NOMO-1 (cell line): ENCODE measurements at regions not wholly inside any gene's neighbourhood (a gene's known extent, or its start where the extent isn't known, plus 50 kb on each side); places are given as distances from the start of the nearest gene placed in this dataset.
"Not testable (repeated sequence)": the region's sequence is repeated elsewhere in the genome, so short reads cannot be mapped to it uniquely, and the experiment has no call there.

Source experiments
- DNase-seq, 2 experiments: peaks; one replicate each; lab custom pipeline; 2025; ENCODE audit not compliant: unreplicated experiment in 2 of 2; lab: John Stamatoyannopoulos, UW

DNA sequence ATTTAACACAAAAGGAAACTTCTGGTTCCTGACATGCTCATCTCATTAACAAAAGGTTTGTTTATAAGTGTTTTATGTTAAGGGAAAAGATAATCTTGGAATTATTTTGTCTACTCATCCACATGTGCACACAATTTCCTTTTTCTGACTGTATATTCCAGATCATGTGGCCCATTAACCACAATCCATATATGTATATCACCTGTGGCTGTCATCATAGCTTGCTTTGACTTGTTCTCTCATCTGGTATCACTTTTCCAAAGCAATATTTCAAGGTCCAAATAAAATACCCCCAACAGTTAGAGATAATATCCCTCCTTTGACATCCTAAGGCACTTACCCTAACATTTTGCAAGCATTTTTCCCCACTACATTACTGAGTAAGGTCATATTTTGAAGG, 856.1 kb downstream of the CDH11 start:
- no peak for DNase-seq

DNA sequence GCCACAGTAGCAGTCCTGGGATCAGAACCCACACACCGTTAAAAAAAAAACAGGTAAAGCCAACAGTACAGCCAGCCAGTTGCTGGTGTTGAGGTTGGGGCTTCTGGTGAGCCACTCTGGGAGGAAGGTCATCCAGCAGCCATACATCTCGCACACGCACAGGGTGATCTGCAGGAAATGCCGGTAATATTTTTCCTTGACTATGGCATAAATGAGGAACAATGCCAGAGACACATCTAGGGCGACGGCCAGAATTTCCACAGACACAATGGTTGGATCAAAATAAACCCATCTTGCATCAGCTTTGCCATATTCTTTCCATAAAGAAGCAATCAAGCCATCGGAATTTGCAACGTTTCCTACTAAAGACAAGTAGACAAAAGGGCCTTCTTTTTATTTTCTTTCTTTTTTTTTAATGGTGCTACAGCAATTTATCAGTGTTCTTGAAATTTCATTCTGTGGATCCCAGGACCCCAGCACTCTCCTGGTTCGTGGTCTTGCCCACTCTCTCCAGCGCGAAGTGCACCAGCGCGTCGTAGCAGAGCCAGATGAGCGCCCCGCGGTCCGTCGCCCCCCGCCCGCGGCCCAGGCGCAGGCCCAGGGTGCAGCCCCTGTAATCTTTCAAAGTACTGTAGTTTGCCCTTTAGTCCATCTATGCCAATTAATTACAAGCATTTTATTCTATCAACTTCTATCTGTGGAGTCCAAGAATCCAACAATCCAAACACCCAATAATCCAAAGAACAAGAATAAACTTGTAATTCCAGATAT, 861.0 kb downstream of the CDH11 start:
- not testable (repeated sequence) for DNase-seq

DNA sequence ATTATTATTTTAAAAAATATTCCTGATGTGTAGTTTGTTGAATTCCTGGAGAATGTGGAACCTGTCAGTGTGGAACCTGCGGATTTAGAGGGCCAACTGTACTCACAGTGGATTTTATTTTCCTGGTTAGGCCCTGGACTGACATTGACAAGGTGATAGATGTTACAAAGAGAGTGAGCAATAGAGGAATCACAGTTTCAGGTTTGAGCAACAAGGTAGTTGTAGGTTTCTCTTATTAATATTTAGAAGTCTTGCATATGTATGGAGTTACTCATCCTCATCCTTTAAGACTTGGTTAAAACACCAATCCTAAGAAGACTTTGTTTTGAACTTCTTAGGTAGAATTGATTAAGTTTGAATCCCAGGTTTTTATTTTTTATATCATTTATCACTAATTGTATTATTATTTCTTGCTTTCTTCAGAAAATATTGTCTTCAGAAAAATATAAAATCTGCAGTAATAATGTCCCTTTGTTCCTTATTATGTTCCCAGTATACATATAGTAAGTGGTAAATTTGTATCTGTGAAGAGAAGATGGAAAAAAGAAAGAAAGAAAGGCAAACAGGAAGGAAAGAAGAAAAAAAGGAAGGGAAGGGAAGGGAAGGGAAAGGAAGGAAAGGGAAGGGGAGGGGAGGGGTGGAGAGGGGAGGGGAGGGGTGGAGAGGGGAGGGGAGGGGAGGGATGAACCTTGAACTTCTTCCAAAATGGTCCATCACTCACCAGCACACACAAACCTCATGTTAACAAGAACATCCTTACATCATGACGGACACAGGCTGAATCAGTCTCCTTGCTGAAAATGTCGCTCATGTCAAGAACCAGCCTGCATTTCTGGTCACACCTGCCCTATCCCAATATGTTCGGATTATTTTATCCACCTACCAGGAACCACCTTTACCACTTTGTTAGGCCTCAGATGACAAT, 867.2 kb downstream of the CDH11 start:
- no peak for DNase-seq

DNA sequence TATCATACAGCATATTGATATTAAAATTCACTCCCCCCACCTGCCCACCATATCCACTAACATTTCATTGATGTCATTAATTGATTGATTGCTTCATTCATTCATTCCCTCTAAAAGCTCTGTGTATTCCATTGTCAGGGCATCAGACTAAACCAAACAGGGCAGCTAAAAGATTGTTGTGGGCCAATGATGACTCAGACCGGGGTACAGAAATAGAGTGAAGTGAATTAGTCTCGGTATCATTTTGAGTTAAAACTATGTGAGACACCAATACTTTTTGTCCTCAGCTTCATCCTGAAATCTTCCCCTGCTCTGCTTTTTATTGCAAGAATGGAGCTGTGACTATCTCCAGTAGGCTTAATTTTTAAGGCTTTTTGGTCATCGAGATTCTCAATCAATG, 868.3 kb downstream of the CDH11 start:
- DNase-seq, result no peak

DNA sequence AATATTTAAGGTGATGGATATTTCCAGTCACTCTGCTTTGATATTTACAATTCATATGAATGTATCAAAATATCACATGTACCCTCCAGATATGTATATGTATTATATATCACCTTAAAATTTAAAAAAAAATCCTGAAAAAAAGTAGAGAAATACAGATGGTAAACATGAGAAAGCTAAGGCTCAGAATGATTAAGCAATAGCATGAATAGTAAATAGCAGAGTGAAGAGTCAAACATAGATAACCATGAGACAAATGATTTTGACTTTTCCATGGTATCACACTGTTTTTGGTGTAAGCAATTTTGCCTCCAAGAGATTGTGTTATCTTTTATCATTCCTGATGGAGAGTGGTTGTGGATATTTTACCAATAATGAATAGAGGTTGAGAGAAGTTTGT, 868.8 kb downstream of the CDH11 start:
- DNase-seq, result no peak

DNA sequence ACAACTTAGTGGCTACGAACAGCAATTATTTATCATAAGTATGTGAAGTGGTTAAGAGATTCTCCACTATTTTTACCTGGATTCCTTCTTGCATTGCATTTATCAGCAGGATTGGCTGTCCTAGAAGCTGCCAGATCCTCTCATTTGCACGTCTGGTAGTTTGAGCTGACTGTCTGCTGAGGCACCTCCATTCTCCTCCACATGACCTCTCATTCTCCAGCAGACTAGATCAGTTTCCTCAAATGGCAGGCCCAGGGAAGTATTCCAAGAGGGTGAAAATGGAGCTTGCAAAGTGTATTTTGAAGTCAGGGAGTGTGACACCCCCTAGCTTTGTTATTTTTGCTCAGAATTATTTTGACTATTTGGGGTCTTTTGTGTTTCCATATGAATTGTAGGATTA, 870.1 kb downstream of the CDH11 start:
- DNase-seq, result no peak

DNA sequence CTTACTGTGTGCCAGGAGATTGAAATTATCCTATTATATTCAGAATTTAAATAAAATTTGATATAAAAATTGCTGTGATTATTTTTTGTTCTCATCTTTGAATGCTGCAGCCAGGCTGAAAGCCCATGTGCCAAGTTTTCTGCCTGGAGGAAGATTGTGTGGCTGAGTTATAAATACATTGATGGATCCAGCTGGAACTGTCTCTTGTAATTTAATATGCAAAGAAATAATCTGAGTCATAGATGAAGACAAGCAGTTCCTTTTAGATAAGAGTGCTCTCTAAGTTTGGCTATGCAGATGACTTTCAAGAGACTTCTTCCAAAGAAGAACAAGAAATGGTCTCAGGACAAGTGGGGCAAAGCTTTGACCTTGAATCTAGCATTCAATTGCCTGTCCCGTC, 871.0 kb downstream of the CDH11 start:
- no peak for DNase-seq

DNA sequence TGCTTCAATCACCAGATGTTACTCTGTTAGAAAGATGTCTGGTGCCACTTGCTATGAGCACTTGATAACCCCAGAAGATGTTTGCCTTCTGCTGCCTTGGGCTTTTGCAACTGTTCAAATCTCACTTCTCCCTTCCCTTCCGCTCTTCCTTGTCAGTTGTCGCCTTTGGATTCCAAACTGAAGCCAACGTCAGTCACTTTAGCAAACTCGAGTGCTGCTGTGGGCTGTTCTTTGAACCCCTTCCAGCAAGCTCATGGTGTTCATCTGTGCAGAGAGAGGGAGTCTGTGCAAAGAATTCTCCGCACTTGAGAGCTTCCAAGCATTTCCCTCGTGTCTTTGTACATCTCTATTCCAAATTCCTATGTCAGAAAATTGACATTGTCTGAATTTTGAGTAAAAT, 879.4 kb downstream of the CDH11 start:
- DNase-seq, result no peak

DNA sequence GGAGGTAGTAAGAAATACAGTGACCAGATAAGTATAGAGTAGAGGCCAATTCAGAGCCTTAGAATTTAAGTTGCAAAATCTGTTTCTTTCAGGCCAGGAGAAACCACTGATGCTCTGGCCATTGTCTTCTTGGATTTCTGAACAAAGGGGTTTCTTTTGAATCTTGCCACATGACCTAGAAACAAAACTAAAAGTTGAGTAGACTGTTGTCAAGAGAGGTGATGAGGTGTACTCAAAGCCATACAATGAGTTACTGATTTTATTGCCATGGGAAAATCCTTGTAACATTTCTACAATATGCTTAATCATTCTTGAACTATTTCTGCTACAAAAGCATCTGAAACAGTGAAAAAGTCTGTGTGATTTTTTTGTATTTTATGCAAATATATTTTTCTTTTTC, 881.3 kb downstream of the CDH11 start:
- no peak for DNase-seq

DNA sequence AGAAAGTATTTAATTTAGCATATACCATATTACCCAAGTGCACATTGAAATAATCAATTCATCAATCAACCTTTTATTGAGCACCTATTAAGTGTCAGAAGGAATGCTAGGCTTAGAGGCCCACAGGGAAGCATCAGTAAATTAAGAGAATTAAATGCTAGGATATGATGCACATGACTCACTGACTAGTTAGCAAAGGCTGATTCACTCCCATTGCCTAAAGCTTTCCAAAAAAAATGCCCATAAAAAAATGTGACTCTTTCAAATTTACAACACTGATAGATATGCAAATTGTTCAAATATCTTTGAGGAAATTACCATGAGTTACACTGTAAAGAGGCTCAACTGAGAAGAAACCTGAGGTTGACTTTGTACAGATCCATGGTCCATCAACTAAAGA, 883.3 kb downstream of the CDH11 start:
- DNase-seq, result no peak

DNA sequence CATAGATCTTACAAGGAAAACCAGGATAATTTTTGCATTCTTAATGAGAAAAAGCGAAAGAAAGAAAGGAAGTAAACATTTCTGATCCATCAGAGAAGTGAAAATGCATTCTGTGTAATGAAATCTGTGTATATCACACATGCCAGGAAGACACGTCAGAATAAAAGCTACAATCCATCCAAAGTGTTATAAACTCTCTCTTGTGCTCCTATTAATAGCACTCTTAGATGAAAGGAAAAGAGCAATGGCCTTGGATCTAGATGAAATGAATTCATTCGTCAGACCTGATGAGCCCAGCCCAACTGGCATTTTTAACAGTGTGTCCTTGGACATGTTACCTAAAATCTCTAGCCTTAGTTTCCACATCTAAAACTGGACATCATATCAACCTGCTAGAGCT, 885.5 kb downstream of the CDH11 start:
- DNase-seq, result no peak

DNA sequence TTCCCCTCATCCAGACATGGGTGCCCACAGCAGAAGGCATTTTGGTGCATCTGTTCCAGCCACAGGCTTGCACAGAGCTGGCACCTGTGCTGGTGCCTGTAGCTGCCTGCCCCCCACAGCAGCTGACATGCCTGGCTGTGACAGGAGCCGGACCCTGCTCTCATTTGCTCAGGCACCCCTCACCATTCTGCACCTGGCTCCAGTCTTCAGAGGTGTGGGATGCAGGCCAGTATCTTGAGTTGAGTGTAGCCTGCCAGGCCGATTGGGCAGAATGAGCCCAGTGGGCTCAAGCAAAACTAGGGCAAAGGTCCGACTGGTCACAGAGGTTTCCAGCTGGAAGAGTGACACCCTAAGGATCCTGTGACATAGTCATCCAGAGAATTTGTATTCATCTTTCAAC, 887.7 kb downstream of the CDH11 start:
- no peak for DNase-seq

DNA sequence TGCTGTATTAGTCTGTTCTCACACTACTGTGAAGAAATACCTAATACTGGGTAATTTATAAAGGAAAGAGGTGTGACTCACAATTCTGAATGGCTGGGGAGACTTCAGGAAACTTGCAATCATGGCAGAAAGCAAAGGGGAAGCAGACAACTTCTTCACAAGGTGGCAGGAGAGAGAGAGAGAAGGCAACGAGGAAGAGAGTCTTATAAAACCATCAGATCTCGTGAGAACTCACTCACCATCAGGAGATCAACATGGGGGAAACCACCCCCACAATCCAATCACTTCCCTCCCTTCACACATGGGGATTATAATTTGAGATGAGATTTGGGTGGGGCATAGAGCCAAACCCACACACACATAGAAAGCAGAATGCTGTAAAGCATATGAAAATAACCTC, 896.2 kb downstream of the CDH11 start:
- no peak for DNase-seq

DNA sequence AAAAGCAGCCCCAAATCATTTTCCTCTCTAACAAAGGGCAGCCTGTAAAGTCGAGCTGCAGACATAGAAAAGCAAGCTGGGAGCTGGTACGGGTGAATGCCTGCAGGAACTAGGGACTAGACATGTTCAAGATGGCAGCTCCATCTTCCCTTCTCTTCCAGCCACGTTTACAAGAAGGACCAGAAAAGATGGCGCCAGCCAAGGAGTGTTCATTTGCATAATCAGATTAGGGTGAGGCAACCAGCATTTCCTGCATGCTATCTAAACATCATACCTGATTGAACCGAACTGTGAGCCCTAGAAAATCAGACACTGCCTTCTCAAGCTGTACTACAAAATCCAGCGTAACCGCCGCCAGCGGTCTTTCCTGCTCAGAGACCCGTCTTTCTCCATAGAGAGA, 896.8 kb downstream of the CDH11 start:
- no peak for DNase-seq

DNA sequence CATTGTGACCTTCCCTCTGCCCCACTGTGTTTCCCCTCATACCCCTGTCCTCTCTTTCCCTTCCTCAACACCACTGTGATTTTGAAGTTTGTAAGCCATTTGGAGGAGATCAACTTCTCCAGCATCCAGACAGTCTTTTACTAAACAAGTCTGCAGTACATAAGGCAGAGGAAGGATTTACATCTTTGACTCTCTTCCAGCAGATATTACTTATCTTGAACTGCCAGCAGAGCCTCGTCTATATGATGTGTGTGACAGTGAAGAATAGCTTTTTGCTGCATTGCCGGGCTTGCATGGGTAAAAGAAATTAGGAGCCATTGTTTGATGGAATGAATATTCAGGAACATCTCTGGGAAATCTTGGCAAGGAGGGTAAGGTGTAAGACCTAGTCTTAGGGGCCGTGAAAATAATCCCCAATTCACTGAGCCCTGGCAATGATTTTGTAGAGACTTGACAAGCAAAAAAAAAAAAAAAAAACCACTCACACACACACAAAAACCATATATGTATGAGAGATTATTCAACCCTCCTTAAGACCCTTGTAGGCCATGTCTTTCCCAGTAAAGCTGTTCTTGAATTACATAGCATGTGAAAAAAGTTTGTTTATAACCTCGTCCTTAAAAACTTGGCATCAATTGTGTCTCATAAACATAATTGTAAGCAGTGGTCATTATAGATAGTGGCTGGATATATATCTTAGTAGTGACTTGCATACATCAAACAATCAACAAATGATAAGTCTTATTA, 903.9 kb downstream of the CDH11 start:
- no peak for DNase-seq

DNA sequence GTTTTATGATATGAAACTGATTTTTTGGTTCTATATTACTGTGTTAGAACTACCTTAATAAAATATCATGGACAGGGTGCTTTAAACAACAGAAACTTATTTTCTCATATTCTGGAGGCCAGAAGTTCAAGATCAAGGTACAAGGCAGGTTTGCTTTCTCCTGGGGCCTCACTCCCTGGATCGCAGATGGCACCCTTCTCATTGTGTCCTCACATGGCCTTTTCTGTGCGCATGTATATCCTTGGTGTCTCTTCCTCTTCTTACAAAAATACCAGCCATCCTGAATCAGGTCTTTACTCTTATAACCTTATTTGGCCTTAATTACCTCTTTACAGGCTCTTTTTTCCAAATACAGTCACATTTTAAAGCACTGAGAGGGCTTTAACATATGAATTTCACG, 906.1 kb downstream of the CDH11 start:
- no peak for DNase-seq

DNA sequence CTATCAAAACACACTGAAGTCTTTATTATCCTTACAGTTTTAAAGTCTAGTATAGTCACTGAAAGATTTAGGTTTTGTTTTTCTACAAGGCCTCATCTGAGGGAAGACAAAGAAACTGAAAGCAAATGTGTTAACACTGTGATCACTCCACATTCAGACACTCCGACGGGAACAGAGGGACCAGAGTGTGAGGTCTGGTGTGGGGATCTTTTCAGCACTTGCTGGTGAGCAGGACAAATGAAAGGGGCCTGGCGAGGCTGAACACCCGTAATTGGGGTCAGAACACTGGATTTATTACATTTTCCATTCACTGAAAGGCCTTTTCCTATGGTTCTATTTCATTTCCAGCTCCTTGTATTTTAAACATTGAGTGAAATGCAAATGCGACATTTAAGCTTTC, 910.5 kb downstream of the CDH11 start:
- no peak for DNase-seq

DNA sequence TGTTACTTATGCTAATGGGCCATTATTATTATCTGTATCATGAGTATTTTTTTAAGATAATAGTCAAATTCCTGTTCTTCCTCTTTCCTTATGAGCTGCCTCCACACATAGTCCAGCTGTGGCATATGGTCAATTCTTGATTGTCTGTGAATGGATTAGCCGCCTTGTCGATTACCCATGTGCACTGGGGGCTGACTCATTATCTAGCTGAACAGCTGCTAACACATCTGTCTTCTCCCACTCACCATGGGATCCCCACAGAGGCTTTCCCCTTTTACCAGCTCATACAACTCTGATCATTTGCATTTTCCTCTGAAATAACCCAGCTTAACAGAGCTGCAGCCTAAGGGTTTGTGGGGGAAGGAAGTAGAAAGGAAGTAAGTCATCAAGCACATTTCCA, 915.0 kb downstream of the CDH11 start:
- no peak for DNase-seq

DNA sequence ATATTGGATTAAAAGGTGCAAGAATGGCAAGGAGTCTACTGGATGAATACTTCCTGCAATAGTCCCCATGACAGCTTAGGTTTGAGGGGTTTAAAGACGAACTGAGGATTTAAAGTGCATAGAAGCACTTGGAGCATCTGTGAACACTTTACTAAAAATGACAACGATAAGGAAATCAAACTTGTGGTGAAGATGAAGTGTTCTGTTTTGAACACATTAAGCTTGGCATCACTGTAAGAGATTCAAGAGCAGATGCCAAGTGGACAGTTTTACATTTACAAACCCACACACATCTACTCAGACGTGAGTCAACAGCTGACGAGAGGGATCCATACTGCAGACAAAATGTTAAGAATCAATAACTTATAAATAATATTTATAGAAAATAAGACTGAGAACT, 918.7 kb downstream of the CDH11 start:
- DNase-seq, result no peak

DNA sequence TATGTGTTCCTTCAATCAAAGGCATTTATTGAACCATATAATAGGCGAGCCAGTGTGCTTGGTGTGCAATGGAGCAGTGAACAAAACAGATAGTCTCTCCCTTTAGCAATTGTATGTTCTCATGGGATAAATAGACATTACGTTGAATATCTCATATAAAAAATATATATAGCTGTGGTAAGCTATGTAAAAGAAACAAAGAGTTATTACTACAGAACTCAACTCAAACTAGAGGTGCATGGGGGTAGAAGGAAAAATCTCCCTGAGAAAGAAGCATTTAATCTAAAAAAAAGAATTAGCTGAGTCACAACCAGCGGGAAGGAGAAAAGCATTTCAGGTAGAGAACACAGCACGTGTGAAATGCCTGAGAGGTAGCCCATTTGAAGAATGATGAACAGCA, 919.3 kb downstream of the CDH11 start:
- no peak for DNase-seq

DNA sequence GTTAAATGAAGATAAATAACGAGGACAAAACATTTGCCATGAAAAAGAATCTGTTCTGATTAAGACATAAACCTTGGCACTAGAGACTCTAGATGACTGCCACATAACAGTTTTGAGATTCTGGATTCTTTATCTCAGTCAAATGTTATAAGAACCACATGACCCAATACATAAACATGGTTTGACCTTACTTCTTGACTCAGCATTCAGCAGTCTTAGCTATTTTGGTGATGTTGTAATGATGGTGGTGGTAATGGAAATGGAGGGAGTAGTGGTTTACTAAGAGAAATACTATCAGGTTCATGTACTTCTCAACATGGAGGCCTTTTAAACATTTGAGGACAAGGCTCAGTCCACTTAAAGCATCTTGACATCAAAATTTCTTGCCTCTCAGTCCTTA, 925.4 kb downstream of the CDH11 start:
- DNase-seq, result no peak
